K562 (cell line): ENCODE measurements at regions not wholly inside any gene's neighbourhood (a gene's known extent, or its start where the extent isn't known, plus 50 kb on each side); places are given as distances from the start of the nearest gene placed in this dataset.

Experiments used
- ATAC-seq: fragments of 200-7000 bp; cut with Tn5 transposase; 3 replicates; pipeline ENCODE4 v1.9.1; 2020; ENCODE audit warnings: moderate library complexity
- BruUV-seq: library from RNA; stranded (reverse); fragments of 400-500 nt; replicated peaks from 2 replicates; lab custom pipeline; 2021; lab: Mats Ljungman, UMichigan
- CTCF ChIA-PET: fragments of 300-600 bp; formaldehyde crosslinking; extraction: SDS; loops from one replicate; lab custom pipeline; 2021; ENCODE audit warnings: low intra/inter-chr PET ratio; lab: Yijun Ruan, JAX
- POLR2A ChIA-PET: fragments of 300-600, 350-650 bp; sonication (Branson Sonifier 250); formaldehyde crosslinking; extraction: SDS; loops from one replicate; lab custom pipeline; 2021; ENCODE audit warnings: antibody characterized with exemption, inconsistent platforms; lab: Yijun Ruan, JAX
- DNase-seq, 4 experiments: peaks; one replicate each; pipeline versions ENCODE4 v3.0.0 to v3.0.0-alpha.2; 2011 to 2018; ENCODE audit warnings: low spot score in 3 of 4, mixed read lengths in 3 of 4; ENCODE audit errors: extremely low read depth in 1 of 4
- FAIRE-seq: peaks from 2 replicates; lab custom pipeline; 2011; peaks lifted over from hg19 to GRCh38; lab: Jason Lieb, UNC
- H2AFZ ChIP-seq: 2 replicates; pipeline ENCODE4 v1.6.0; 2011; ENCODE audit warnings: low read depth, low read length, control low read depth, inconsistent platforms
- H3K27ac ChIP-seq: fragments of 200-600 bp; 3 replicates; pipeline ENCODE4 v1.8.0; 2011; ENCODE audit warnings: low read depth, mild to moderate bottlenecking, control low read depth, inconsistent platforms, low read length, moderate library complexity, mixed read lengths; ENCODE audit errors: extremely low read depth
- H3K27me3 ChIP-seq, 2 experiments: fragments of 300-600 bp in 1 of 2; 2 replicates in 1 of 2; 3 replicates in 1 of 2; pipeline versions ENCODE4 v1.6.0 to v1.8.0; 2011; ENCODE audit warnings: inconsistent platforms in 2 of 2, low read length in 2 of 2, mild to moderate bottlenecking in 1 of 2, mixed read lengths in 1 of 2, moderate library complexity in 1 of 2; ENCODE audit not compliant: control insufficient read depth in 2 of 2, insufficient read depth in 2 of 2
- H3K36me3 ChIP-seq: fragments of 300-600 bp; 3 replicates; pipeline ENCODE4 v1.8.0; 2011; ENCODE audit warnings: mild to moderate bottlenecking, low read length, inconsistent platforms; ENCODE audit not compliant: control insufficient read depth, insufficient read depth
- H3K4me1 ChIP-seq, 2 experiments: fragments of 200-600 bp in 1 of 2; replicated peaks in 1 of 2; 2 replicates in 1 of 2; 3 replicates in 1 of 2; pipeline versions ENCODE4 v1.5.1 to v1.8.0; 2011; ENCODE audit warnings: inconsistent platforms in 2 of 2, low read length in 2 of 2, mild to moderate bottlenecking in 1 of 2, mixed read lengths in 1 of 2, moderate library complexity in 1 of 2; ENCODE audit not compliant: control insufficient read depth in 2 of 2, insufficient read depth in 2 of 2
- H3K4me2 ChIP-seq: 2 replicates; pipeline ENCODE4 v1.6.1; 2011; ENCODE audit warnings: low read length, control low read depth, inconsistent platforms, mixed read lengths; ENCODE audit not compliant: insufficient read depth
- H3K4me3 ChIP-seq: fragments of 200-600 bp; sonication (generic), shearing (Covaris generic); 2 replicates; pipeline ENCODE4 v1.5.1; 2016; ENCODE audit warnings: control low read depth, inconsistent platforms
- H3K79me2 ChIP-seq: fragments of 200-600 bp; 3 replicates; pipeline ENCODE4 v1.8.0; 2011; ENCODE audit warnings: low read length, inconsistent platforms; ENCODE audit not compliant: control insufficient read depth, insufficient read depth
- H3K9ac ChIP-seq, 2 experiments: 2 replicates each; pipeline versions ENCODE4 v1.6.0 to v1.6.1; 2011; ENCODE audit warnings: low read depth in 2 of 2, low read length in 2 of 2, control low read depth in 1 of 2, inconsistent platforms in 1 of 2, mild to moderate bottlenecking in 1 of 2, mixed read lengths in 1 of 2; ENCODE audit not compliant: insufficient read depth in 1 of 2
- H3K9me1 ChIP-seq: one replicate; pipeline ENCODE4 v1.6.0; 2011; ENCODE audit warnings: inconsistent platforms, mild to moderate bottlenecking, low read length, moderate library complexity; ENCODE audit not compliant: control insufficient read depth, insufficient read depth
- H3K9me3 ChIP-seq: replicated peaks from 2 replicates; pipeline ENCODE4 v1.5.1; 2011; ENCODE audit warnings: low read depth, low read length, inconsistent platforms; ENCODE audit not compliant: control insufficient read depth, insufficient read depth
- H4K20me1 ChIP-seq: replicated peaks from 2 replicates; pipeline ENCODE4 v1.6.1; 2011; ENCODE audit warnings: low read length, inconsistent platforms, mixed read lengths; ENCODE audit not compliant: control insufficient read depth, insufficient read depth
- CEBPB ChIP-seq: fragments of 450-650 bp; IDR thresholded peaks from 2 replicates; pipeline ENCODE4 v1.6.1; 2016; ENCODE audit warnings: missing genetic modification characterization, missing compliant biosample characterization
- CEBPG ChIP-seq, 3 experiments: fragments of 200-800 bp in 1 of 3; sonication (Bioruptor generic) in 1 of 3; sonication (generic) in 1 of 3; formaldehyde crosslinking in 1 of 3; IDR thresholded peaks in 2 of 3; conservative IDR thresholded peaks in 1 of 3; 2 replicates each; pipeline versions ENCODE4 v1.6.1 to v1.8.0; 2016 to 2022; ENCODE audit warnings: missing compliant biosample characterization in 2 of 3, missing genetic modification characterization in 2 of 3, mild to moderate bottlenecking in 1 of 3, missing genetic modification reagents in 1 of 3
- FOXP4 ChIP-seq: sonication (generic); formaldehyde crosslinking; IDR thresholded peaks from 2 replicates; pipeline ENCODE4 v1.8.0; 2022; ENCODE audit warnings: mild to moderate bottlenecking, missing genetic modification reagents, borderline replicate concordance
- KAT8 ChIP-seq: fragments of 450-650 bp; IDR thresholded peaks from 2 replicates; pipeline ENCODE4 v1.6.1; 2016; ENCODE audit warnings: low read depth, mild to moderate bottlenecking
- L3MBTL2 ChIP-seq: fragments of 450-650 bp; IDR thresholded peaks from 2 replicates; pipeline ENCODE4 v1.6.1; 2016; ENCODE audit warnings: mild to moderate bottlenecking, moderate library complexity
- MTA1 ChIP-seq: fragments of 450-650 bp; IDR thresholded peaks from 2 replicates; pipeline ENCODE4 v1.6.1; 2017; ENCODE audit warnings: borderline replicate concordance
- NFYB ChIP-seq: IDR thresholded peaks from 2 replicates; pipeline ENCODE4 v1.6.1; 2011; ENCODE audit warnings: mild to moderate bottlenecking, moderate library complexity; ENCODE audit not compliant: insufficient read length; ENCODE audit errors: extremely low read depth
- PHB ChIP-seq: fragments of 250-450 bp; sonication (Bioruptor Pico); IDR thresholded peaks from 2 replicates; pipeline ENCODE4 v1.5.0; 2021
- POLR2AphosphoS5 ChIP-seq: IDR thresholded peaks from 2 replicates; pipeline ENCODE4 v1.6.1; 2011; ENCODE audit warnings: mild to moderate bottlenecking, low read depth, low read length, moderate library complexity; ENCODE audit not compliant: control insufficient read depth, insufficient read depth
- SMARCC2 ChIP-seq: fragments of 450-650 bp; IDR thresholded peaks from 2 replicates; pipeline ENCODE4 v1.6.1; 2017; ENCODE audit warnings: antibody characterized with exemption, moderate library complexity, mild to moderate bottlenecking, low read depth
- SOX6 ChIP-seq: fragments of 450-650 bp; IDR thresholded peaks from 2 replicates; pipeline ENCODE4 v1.6.1; 2014; ENCODE audit warnings: mild to moderate bottlenecking
- TCF7L2 ChIP-seq: fragments of 150-350 bp; IDR thresholded peaks from 2 replicates; pipeline ENCODE4 v1.6.1; 2016; ENCODE audit warnings: low read depth, mild to moderate bottlenecking, low read length, moderate library complexity
- ZNF507 ChIP-seq: conservative IDR thresholded peaks from 2 replicates; pipeline ENCODE4 v1.6.1; 2017; ENCODE audit warnings: missing genetic modification characterization, missing compliant biosample characterization
- ZNF639 ChIP-seq, 2 experiments: fragments of 200-800 bp in 1 of 2; sonication (Bioruptor generic) in 1 of 2; sonication (generic) in 1 of 2; formaldehyde crosslinking in 1 of 2; IDR thresholded peaks in 1 of 2; conservative IDR thresholded peaks in 1 of 2; 2 replicates each; pipeline versions ENCODE4 v1.5.0 to v1.6.1; 2016 to 2020; ENCODE audit warnings: missing compliant biosample characterization in 1 of 2, missing genetic modification characterization in 1 of 2, missing genetic modification reagents in 1 of 2
- WGBS: fragments of 100-300 bp; shearing (Covaris generic); methylation state at CpG from one replicate; pipeline ENCODE4 v1.1.6; 2016; ENCODE audit warnings: low coverage, mixed read lengths; ENCODE audit not compliant: insufficient coverage; ENCODE audit errors: missing lambda C conversion rate; 5-methylcytosine and 5-hydroxymethylcytosine counted together
- in situ Hi-C: fragments of 300-500 bp; cut with MboI; formaldehyde crosslinking; loops from 4 replicates; pipeline ENCODE4 v1.15.0; 2018; ENCODE audit warnings: inconsistent platforms, mixed read lengths
- intact Hi-C: fragments of 100-400 bp; cut with micrococcal nuclease; formaldehyde crosslinking; loops from 2 replicates; pipeline ENCODE4 v1.14.2; 2022

- ChIA-PET POLR2A (no interaction called here), CTCF (no interaction called here)
- no peak overlapping the region for H2AFZ ChIP-seq
- FAIRE-seq (no peak), ATAC-seq (no peak), DNase-seq (no peak)
- H3K27me3 ChIP-seq = no peaks in the 10 kb centered on the region
- in situ Hi-C loops = no loop called here
- no peaks in the 10 kb centered on the region for H3K36me3 ChIP-seq
- H3K9me3 ChIP-seq = no peaks in the 10 kb centered on the region
- TF ChIP-seq SMARCC2 (no peak), POLR2AphosphoS5 (no peak), MTA1 (no peak), ZNF507 (tag) (no peak), CEBPB (tag) (peak; percentile 71), CEBPG (CRISPR knock-in tag; IDR thresholded peaks at IDR 0.05) (no peak), CEBPG (tag; conservative IDR thresholded peaks at IDR 0.05 in 1 of 2, IDR thresholded peaks at IDR 0.05 in 1 of 2) (peak in 1 of 2 experiments; percentile 83; a peak in 2 of 4 replicates), KAT8 (no peak), PHB (CRISPR knock-in tag) (no peak), NFYB (no peak), TCF7L2 (no peak), SOX6 (no peak), L3MBTL2 (no peak), FOXP4 (CRISPR knock-in tag) (no peak), ZNF639 (CRISPR knock-in tag; conservative IDR thresholded peaks at IDR 0.05 in 1 of 2, IDR thresholded peaks at IDR 0.05 in 1 of 2) (no peak)
- no peaks in the 10 kb centered on the region for H4K20me1 ChIP-seq
- H3K79me2 ChIP-seq = no peaks in the 10 kb centered on the region
- H3K4me1 ChIP-seq = no peaks in the 10 kb centered on the region
- BruUV-seq = no TSS peak
- H3K27ac ChIP-seq = no peak overlapping the region
- no peaks in the 10 kb centered on the region for H3K9me1 ChIP-seq
- intact Hi-C loops = no loop called here
- 0% methylated on average over 1 of the region's 1 CpG for WGBS
- no peak overlapping the region for H3K9ac ChIP-seq
- H3K4me2 ChIP-seq = no peak overlapping the region
- no peak overlapping the region for H3K4me3 ChIP-seq
Observed at GRCh38 chr4:66571145-66571695, 900.9 kb upstream of the EPHA5 start.
